Left cardiac atrium (tissue), 4 donors: ENCODE measurements at regions not wholly inside any gene's neighbourhood (a gene's known extent, or its start where the extent isn't known, plus 50 kb on each side); places are given as distances from the start of the nearest gene placed in this dataset.

Source experiments
- ATAC-seq, 2 donors: fragments of 200-7000 bp; cut with Tn5 transposase; one replicate each; pipeline ENCODE4 v1.9.1; 2020; ENCODE audit warnings: mild to moderate bottlenecking in 2 of 2, moderate library complexity in 2 of 2
- DNase-seq: peaks from one replicate; pipeline ENCODE4 v3.0.0-alpha.2; 2020
- intact Hi-C, 2 donors: fragments of 100-400 bp; cut with DNase I; formaldehyde crosslinking; loops; one replicate each; pipeline versions ENCODE4 v1.14.1 to v1.15.1; 2022 to 2023
- donor health status: DM: no; HTN: yes; CAD: no.
- donor health status: DM: no; HTN: yes; CAD: no; lungs with severe emphysema.
- donor health status: DM: yes; HTN: yes; CAD: no.
- donor health status: Dilated cardiomyopathy.

DNA sequence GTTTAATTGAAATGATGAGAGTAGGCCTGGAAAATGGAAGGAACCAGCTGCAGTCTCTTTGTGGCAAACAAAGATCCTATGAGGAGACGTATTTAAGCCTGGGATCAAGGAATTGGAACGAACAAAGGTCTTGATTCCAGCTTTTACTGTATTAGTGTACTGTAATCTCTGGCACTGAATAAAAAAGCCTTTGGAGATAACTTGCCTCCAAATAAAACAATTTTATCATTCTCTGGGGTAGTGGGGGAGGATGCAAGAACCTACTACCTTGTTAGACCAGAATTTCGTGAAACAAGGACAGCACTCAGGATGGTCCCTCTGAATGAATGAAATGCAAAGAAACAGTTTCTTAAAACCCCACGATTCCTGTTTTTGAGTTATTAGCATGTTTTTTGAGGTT lies 134.2 kb downstream of the RWDD3 start:
- DNase-seq: no peak
- ATAC-seq: no peak
- intact Hi-C loops: no loop called here

DNA sequence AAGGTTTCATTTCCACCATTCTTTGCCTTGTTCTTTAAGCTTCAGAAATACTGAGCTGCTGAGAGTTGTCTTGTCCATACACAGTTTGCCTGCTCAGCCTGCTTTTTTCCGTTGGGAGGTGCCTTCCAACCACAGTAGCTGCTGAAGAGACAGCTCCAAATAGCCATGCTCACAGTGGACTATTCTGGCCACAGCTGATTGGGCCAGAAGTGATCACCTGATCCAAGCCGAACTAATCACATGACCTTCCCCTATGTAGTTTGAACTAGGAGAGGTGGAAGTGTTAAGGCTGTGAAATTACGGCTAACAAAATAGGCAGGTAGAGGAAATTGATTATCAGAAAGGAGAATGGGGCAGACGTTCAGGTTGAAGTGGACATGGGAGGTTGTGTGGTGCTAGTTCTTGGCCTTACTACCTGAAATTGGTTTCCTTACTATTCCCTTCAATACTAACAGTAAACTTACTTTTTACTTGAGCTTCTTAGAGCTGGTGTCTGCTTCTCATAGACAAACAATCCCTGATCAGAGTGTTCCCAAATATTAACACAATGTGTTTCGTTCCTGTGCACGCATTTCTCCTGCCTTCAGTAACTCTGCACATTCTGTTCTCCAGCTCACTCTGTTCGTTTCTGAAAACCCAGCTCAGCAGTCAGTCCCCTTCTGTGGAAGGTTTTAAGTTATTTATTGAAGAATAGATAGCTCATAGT lies 136.1 kb downstream of the RWDD3 start:
- intact Hi-C loops: no loop called here
- no peak for DNase-seq

DNA sequence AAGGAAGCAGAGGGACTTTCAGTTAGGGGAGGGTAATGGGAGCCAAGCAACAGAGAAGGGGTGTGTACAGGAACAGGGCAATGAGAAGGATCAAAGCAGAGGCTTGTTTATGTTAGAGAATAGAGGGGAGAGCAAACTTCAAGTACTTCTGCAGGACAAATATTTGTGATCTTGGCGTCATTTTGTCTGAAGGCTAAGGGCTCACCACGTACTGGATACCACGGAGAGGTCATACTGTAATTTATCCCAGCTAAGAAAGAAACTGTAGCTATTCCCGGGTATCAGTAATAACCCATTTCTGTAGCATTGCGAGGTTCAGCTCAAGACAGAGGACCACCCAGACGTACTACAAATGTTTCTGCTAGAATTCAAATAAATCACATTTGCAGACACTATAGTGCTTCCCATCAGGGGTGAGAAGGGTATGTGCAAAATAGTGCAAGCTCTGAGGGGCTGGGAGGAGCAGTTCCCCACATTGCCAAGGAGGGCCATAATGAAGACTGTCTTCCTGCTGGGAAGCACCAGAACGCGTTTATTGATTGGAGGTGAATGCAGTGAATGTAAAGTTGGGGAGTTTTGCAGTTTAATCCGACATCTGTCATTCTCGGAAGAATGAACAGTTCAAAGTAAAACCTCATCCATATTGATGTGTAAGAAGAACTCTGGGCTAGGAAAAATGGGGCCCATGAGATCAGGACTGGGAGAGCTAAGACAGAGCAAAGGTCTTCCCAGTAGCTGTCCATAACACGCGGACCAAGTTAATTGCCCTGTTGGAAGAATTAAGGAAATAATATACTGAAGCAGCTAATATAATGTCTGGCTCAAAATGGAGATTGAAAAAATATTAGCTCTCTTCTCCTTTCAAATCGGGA lies 136.9 kb downstream of the RWDD3 start:
- intact Hi-C loops: no loop called here
- ATAC-seq (no peak), DNase-seq (no peak)

More for the DNA sequence above, 136.1 kb downstream of the RWDD3 start:
- ATAC-seq: no peak

DNA sequence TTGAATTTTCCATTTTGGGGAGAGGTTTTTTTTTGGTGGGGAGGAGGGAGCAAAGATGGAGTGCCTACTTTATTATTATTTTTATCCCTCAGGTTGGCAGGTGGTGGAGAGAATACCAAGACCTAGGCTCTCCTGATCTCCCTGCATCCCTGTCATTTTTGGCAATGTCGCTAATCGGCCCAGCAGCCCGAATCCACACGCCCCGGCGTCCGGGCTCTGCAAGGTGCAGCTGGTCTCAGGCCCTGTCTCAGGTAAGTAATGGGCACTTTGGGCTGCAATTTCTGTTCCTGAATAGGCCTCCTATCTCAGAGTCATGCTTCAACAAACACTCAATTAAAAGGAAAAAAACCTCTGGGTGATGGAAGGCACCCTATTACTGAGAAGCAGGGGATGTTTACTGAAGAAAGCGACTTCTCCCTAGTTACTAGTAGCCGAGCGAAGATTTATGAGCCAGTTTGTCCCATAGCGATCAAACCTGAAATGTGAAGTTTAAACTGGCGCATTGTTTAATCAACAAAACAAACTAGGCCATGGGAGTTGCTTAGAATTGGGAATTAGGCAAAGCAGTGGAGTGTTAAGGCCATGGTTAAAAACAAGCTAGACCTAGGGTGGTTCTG lies 137.8 kb downstream of the RWDD3 start:
- DNase-seq: no peak
- intact Hi-C loops: no loop called here
- ATAC-seq: no peak

DNA sequence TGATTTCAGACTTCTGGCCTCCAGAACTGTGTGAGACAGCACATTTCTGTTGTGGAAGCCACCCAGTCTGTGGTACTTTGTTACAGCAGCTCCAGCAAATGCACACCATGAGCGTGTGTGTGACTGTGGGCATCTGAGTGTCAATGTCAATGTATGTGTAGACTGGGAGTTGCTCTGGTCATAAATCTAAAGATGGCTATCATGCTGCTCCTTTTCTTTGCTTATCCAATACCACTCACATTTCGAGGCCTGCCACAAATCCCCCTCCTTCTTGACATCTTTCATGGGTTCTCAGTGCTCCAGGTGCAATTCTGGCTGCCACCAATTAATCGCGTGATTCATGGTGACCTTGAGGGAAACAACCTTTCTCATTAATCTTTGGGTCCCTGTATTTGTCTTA lies 141.2 kb downstream of the RWDD3 start:
- no peak for ATAC-seq
- DNase-seq: no peak
- intact Hi-C loops: no loop called here

DNA sequence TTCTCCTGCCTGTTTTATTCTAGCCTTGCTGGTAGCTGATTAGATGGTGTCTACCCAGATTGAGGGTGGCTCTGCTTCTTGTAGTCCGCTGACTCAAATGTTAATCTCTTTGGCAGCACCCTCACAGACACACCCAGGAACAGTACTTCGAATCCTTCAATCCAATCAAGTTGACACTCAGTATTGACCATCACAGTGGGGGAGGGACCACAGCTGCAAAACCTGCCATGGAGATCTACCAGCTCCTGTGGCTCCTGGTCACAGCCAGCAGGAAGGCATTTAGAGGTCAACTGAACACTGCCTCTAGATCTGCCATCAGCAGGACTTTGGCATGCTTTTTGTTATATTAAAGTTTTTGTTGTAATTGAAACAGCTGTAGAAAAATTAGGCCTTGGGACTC lies 146.9 kb downstream of the RWDD3 start:
- no peak for ATAC-seq
- intact Hi-C loops: no loop called here
- DNase-seq: no peak

DNA sequence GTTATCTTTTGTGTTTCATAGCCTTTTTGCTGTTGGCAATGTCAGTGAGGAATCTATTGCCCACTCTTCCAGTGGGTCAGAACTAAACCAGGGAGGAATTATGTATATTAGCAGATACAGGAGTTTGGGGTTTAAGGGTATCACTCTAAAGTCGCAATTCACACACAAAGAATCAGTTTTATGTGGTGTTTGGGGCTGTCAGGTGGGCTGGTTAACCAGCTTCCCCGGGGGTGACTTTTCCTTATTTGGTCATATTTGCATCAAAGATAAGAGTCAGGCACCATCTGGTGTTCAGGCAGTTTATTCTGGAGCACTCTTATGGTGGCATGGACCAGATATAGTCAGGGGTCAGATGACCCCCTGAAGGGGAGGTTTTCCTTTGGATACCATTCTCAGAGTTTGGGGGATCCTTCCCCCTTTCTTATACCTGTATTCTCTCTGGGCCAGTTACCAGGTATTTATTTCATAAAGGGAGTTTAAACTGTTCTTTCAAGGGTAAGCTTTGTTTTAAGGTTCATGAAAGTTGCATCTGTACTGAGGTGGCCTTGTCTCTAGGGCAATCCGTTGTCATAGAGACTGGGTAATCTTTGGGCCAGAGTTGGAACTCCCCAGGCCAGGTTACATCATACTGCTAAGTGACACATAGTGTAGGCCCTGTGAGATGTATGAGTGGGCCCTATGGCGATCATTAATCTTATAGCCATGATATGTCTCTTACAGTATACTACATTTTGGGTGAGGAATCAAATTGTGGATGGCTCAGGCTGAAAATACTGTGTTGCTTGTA lies 148.2 kb downstream of the RWDD3 start:
- ATAC-seq (no peak), DNase-seq (no peak)
- intact Hi-C loops: no loop called here

DNA sequence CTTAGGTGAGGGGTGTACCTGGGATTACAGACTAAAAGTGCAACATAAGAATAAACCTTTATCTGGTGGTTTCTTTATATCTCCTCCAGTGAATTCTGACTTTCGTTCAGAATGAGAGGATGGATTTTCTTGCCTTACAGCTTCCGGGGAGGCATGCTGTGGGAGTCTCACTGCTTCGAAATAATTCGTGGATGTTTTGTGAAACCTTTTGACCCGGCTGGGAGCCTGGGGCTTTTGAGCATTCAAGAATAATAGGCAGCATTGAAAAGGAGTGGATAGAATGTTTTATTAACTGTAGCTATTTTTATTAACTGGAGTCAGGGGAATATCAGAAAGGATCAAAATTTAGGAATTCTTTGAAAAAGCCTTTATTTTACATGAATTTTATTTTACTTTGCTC lies 149.1 kb downstream of the RWDD3 start:
- no peak for DNase-seq
- ATAC-seq: no peak
- intact Hi-C loops: no loop called here

DNA sequence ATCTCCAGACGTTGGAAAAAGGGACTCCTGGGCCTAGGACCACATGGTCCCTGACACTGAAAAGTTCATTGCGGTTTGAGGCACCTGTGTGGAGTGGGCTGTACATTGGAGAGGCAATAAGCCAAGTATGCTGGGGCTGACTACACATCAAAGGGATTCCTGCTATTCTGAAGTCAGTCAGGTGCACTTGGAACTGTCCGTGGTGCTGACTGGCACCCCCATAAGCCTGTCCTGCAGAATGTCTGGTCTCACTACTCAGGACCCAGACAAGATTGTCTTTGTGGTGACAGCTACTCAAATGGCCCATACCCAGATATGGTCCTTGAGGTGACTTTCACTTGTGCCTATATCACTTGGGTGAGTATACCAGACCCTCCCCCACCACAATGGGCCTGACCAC lies 150.6 kb downstream of the RWDD3 start:
- intact Hi-C loops: no loop called here
- no peak for ATAC-seq
- DNase-seq: no peak

DNA sequence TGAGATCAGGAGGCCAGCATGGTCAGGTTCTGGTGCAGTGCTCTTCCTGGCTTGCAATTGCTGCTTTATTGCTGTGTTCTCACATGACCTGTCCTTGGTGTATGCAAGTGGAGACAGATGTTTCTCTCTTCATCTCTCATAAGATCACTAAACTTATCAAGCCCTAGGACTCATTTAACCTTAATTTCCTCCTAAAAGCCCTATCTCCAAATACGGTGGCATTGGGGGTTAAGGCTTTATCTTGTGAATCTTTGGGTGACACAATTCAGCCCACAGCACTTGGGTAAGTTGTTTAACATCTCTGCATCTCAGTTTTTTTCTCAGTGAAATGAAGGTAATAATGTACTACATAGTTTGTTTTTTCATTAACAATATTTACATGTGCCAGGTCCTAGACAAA lies 152.4 kb downstream of the RWDD3 start:
- intact Hi-C loops: no loop called here
- ATAC-seq: no peak
- DNase-seq: no peak

DNA sequence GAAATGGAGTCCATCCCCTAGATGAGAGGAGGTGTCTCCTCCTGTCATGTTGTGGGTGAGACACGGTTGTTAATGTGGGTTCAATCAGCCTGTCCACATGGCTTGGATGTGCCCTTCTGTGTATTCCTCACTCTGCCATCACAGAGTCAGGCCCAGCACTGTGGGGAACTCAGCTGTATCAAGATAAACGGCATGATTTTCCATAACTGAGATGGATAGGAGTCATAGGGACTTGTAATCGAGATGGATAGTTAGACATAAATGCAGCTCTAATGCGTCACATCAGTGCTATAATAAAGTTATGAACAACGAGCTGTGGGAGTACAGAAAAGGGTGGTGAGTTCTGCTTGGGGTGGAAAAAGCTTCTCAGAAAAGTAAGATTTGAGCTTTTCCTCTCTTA lies 152.9 kb downstream of the RWDD3 start:
- DNase-seq (no peak), ATAC-seq (no peak)
- intact Hi-C loops: no loop called here

DNA sequence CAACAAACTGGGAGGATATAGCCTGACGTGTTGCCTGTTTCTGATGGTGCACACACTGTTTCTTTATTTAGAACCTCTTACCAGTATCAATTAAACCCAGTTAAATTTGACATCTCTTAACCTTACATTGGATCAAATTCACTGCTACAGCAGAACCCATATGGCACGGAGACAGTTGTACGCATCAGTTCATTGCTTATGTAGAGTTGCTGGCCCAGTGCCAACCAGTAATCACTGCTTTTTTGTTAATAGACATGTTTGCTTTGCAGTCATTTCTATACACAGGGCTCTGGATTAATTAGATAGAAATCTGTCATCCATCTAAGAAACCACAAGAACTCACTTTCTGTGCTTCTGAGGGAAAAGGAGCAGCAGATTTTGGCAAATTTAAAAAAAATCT lies 154.0 kb downstream of the RWDD3 start:
- DNase-seq (no peak), ATAC-seq (no peak)
- intact Hi-C loops: no loop called here

DNA sequence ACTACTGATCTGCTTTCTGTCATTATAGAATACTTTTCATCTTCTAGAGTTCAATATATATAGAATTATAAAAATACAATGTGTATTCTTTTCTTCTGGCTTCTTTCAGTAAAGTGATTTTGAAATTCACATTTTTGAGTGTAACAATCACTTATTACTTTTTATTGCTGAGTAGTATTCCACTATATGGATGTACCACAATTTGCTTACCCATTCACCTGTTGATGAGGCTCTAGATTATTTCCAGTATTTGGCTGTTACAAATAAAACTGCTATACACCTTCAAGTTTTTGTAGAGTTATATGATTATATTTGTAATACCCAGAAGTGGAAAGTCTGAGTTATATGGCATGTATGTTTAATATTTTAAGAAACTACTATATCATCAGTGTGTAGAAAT lies 159.4 kb downstream of the RWDD3 start:
- DNase-seq: no peak
- intact Hi-C loops: no loop called here
- ATAC-seq: no peak

DNA sequence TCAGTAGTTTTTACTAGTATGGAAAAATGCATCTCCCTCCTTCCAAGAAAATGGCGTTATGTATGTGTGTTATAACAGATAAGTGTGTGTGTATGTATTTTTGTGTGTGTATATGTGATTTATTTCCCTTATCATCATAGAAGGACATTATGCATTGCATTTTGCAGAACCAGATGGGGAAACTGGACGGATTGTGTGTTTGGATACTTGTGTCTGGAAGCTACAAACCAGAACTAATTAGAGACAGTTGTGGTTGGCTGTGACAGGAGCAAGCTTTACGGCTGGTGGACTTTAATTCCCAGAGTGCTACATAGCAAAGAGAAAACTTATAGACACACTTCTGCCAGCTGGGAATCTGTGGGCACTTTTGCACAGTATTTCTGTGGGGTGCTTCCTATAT lies 162.5 kb downstream of the RWDD3 start:
- DNase-seq (no peak), ATAC-seq (no peak)
- intact Hi-C loops: no loop called here

DNA sequence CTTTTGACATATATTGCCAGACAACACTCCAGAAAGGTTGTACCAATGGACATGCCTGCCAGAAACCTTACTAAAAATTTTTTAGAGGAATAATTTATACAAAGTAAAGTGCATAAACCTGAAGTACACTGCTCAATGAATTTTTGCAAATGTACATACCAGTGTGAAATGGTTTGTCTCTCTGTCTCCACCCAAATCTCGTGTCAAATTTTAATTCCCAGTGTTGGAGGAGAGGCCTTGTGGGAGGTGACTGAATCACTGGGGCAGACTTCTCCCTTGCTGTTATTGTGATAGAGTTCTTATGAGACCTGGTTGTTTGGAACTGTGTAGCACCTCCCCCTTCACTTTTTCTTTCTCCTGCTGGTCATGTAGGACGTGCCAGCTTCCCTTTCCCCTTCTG lies 168.8 kb downstream of the RWDD3 start:
- intact Hi-C loops: no loop called here
- DNase-seq: no peak
- ATAC-seq: no peak

DNA sequence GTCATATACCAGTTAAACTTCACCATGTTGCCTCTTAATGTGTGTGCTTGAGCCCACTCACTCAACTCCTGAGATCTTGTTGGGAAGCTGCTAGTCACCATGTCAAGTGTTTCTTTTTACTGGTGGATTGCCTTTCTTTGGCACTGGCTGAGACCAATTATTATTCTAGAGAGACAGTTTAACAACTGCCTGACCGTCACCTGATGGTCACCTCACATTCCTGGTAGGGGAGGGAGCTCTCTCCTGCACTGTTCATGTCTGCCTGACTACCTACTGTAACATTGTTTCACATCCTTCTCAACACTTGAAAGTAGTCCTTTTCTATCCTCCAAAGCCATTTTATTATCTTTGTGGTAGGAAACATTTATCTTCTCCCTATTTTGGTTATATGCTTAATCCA lies 172.3 kb downstream of the RWDD3 start:
- ATAC-seq (no peak), DNase-seq (no peak)
- intact Hi-C loops: no loop called here

DNA sequence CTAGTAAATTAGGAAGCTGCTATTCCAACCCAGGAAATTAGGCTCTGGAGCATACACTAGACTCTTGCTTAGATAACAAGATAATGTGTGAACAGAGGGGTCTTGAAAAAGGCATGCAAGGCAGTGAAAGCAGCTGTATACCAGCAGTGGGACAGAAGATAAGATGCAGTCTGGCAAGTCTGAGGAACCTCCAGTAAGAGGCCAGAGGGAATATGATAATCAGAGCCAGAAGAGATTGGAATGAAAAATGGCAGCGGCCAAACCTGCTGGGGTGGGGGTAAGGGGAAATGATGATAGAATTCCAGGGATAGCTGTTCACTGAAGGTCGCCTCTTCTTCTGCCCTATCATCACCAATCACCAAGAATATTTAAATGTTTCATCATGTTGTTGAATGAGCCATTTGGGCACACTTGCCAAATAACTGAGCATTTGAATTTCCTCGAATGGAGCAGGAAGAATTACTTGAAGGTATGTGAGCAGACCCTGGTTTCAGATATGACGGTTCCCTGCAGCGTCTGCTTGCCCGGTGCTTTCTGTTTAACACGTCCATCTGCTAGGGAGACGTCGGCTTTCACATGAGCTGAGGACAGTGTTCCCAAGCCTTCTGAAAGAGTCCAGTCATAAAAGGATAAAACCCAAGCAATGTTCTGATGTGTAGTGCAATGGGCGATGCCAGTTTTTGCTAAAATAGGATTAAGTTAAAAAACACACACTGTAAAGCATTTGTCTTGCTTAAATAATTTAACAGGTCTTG lies 173.3 kb downstream of the RWDD3 start:
- ATAC-seq: no peak
- DNase-seq: no peak
- intact Hi-C loops: no loop called here

DNA sequence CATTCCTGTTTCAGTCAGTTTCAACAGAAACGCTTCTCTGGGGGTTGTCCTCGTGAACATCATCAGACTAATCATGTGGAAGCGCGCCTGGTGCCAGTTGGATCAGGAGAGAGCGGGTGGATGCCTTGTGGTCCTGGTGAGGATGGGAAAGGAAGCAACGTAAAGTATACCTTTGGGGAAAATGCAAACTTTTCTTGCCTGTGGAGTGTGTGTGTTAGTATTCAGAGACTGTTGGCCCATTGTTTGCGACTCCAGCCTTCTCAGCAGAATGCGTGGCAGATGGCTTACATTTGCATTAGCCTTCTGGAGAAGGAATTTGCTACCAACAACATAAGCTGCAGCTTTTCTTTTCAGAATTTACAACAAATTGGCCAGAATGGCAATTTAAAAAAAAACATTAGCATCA lies 173.9 kb downstream of the RWDD3 start:
- DNase-seq: no peak
- ATAC-seq: no peak
- intact Hi-C loops: no loop called here

DNA sequence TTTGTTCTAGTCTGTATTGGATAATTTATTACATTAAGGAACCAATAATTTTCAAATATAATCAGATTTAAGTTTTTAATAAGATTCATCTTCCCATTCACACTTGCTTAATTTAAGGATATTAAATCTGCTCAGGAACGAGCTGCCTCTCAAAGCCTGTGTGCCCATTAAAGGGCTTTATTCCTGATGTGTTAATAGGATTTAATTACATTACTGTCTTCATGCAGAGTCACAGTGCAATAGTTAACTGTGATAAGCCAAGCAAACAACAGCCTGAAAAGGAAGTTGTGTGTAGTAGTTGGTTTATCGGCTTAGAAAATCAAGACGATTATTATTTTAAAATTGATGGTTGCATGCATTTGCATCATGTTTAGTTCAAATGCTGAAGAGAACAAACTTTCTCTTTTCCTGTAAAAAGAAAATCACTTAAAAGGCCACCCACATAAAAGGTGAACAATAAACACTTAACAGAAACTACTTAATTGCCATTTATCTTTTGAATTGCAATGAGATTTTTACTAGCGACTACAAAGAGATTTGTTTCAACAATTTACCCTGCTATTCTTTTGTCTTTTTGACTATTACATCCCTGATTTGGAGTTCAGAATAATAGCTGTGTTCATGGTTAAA lies 174.6 kb downstream of the RWDD3 start:
- ATAC-seq (no peak), DNase-seq (no peak)
- intact Hi-C loops: no loop called here
